Keratinocyte (primary cell): ENCODE measurements at regions not wholly inside any gene's neighbourhood (a gene's known extent, or its start where the extent isn't known, plus 50 kb on each side); places are given as distances from the start of the nearest gene placed in this dataset.

Experiments used
- DNase-seq: peaks from one replicate; pipeline ENCODE4 v3.0.0-alpha.2; 2011; ENCODE audit warnings: low read depth, missing footprints, low spot score
- FAIRE-seq: peaks from 2 replicates; lab custom pipeline; 2011; peaks lifted over from hg19 to GRCh38; lab: Jason Lieb, UNC
- H2AFZ ChIP-seq: 2 replicates; pipeline ENCODE4 v1.6.0; 2012; ENCODE audit warnings: low read length, control low read depth, inconsistent platforms; ENCODE audit not compliant: control insufficient read depth
- H3K27ac ChIP-seq: 2 replicates; pipeline ENCODE4 v1.5.1; 2011; ENCODE audit warnings: low read length; ENCODE audit not compliant: control insufficient read depth, insufficient read depth
- H3K27me3 ChIP-seq: 3 replicates; pipeline ENCODE4 v1.6.0; 2011; ENCODE audit warnings: low read length; ENCODE audit not compliant: control insufficient read depth, insufficient read depth; ENCODE audit errors: extremely low read depth
- H3K36me3 ChIP-seq, 2 experiments: 2 replicates in 1 of 2; 3 replicates in 1 of 2; pipeline ENCODE4 v1.5.1; 2011; ENCODE audit warnings: low read length in 2 of 2, mild to moderate bottlenecking in 1 of 2; ENCODE audit not compliant: control insufficient read depth in 2 of 2, insufficient read depth in 2 of 2; ENCODE audit errors: extremely low read depth in 1 of 2
- H3K4me1 ChIP-seq: 3 replicates; pipeline ENCODE4 v1.5.1; 2011; ENCODE audit warnings: low read length; ENCODE audit not compliant: control insufficient read depth, insufficient read depth; ENCODE audit errors: extremely low read depth
- H3K4me2 ChIP-seq: 3 replicates; pipeline ENCODE4 v1.6.0; 2011; ENCODE audit warnings: low read depth, low read length; ENCODE audit not compliant: control insufficient read depth, insufficient read depth; ENCODE audit errors: extremely low read depth
- H3K4me3 ChIP-seq, 3 experiments: fragments of 200-600 bp in 1 of 3; sonication (generic) in 1 of 3; 2 replicates in 2 of 3; 3 replicates in 1 of 3; pipeline ENCODE4 v1.5.1; 2011 to 2016; ENCODE audit warnings: low read length in 3 of 3, mild to moderate bottlenecking in 3 of 3, control low read depth in 2 of 3, inconsistent platforms in 1 of 3, low read depth in 1 of 3, mixed read lengths in 1 of 3, mixed run types in 1 of 3, moderate library complexity in 1 of 3; ENCODE audit not compliant: control insufficient read depth in 2 of 3, insufficient read depth in 2 of 3; ENCODE audit errors: extremely low read depth in 1 of 3
- H3K79me2 ChIP-seq: 2 replicates; pipeline ENCODE4 v1.6.0; 2012; ENCODE audit warnings: low read length; ENCODE audit not compliant: control insufficient read depth, insufficient read depth
- H3K9ac ChIP-seq: 3 replicates; pipeline ENCODE4 v1.6.0; 2011; ENCODE audit warnings: low read length; ENCODE audit not compliant: control insufficient read depth, insufficient read depth; ENCODE audit errors: extremely low read depth
- H3K9me1 ChIP-seq: 3 replicates; pipeline ENCODE4 v1.6.0; 2011; ENCODE audit warnings: low read length; ENCODE audit not compliant: control insufficient read depth, insufficient read depth; ENCODE audit errors: extremely low read depth
- H3K9me3 ChIP-seq: 2 replicates; pipeline ENCODE4 v1.5.1; 2012; ENCODE audit warnings: low read depth, low read length; ENCODE audit not compliant: control insufficient read depth
- H4K20me1 ChIP-seq: 3 replicates; pipeline ENCODE4 v1.6.0; 2011; ENCODE audit warnings: low read length; ENCODE audit not compliant: control insufficient read depth, insufficient read depth; ENCODE audit errors: extremely low read depth
- EZH2 ChIP-seq: IDR thresholded peaks from one replicate; pipeline ENCODE4 v1.6.1; 2012; ENCODE audit warnings: inconsistent platforms, mild to moderate bottlenecking, low read length, moderate library complexity
- dilution Hi-C: fragments of 300-500 bp; cut with MboI; formaldehyde crosslinking; loops from one replicate; pipeline ENCODE4 v1.7.0; 2020; ENCODE audit warnings: low sequenced_read_pairs; ENCODE audit not compliant: extremely low pct_ligation_motif_present
- TF ChIP-seq, protein P1 (sequence below), 3 experiments: IDR thresholded peaks in 1 of 3; conservative IDR thresholded peaks in 1 of 3; optimal IDR thresholded peaks in 1 of 3; 2 replicates in 2 of 3; 3 replicates in 1 of 3; pipeline versions ENCODE3 to v1.5.1; 2011; ENCODE audit warnings: low read length in 3 of 3, mild to moderate bottlenecking in 3 of 3, moderate library complexity in 2 of 3, control low read depth in 1 of 3, inconsistent platforms in 1 of 3; ENCODE audit not compliant: insufficient read depth in 2 of 3; ENCODE audit errors: extremely low read depth in 1 of 3

GRCh38 chr5:91825618-91826017, 442.5 kb upstream of the ARRDC3 start:
- Histone ChIP-seq H3K9ac (no peak overlapping the region), H3K9me3 (no peaks in the 10 kb centered on the region), H3K4me2 (no peak overlapping the region), H3K27me3 (no peaks in the 10 kb centered on the region), H3K36me3 (no peaks in the 10 kb centered on the region), H3K27ac (no peak overlapping the region), H3K4me3 (no peak overlapping the region), H4K20me1 (no peaks in the 10 kb centered on the region), H3K9me1 (no peaks in the 10 kb centered on the region), H3K4me1 (no peaks in the 10 kb centered on the region), H3K79me2 (no peaks in the 10 kb centered on the region), H2AFZ (no peak overlapping the region)
- TF ChIP-seq EZH2 = no peak
- TF ChIP-seq, protein P1, sequence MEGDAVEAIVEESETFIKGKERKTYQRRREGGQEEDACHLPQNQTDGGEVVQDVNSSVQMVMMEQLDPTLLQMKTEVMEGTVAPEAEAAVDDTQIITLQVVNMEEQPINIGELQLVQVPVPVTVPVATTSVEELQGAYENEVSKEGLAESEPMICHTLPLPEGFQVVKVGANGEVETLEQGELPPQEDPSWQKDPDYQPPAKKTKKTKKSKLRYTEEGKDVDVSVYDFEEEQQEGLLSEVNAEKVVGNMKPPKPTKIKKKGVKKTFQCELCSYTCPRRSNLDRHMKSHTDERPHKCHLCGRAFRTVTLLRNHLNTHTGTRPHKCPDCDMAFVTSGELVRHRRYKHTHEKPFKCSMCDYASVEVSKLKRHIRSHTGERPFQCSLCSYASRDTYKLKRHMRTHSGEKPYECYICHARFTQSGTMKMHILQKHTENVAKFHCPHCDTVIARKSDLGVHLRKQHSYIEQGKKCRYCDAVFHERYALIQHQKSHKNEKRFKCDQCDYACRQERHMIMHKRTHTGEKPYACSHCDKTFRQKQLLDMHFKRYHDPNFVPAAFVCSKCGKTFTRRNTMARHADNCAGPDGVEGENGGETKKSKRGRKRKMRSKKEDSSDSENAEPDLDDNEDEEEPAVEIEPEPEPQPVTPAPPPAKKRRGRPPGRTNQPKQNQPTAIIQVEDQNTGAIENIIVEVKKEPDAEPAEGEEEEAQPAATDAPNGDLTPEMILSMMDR (optimal IDR thresholded peaks at IDR 0.05 in 1 of 3, IDR thresholded peaks at IDR 0.05 in 1 of 3, conservative IDR thresholded peaks at IDR 0.05 in 1 of 3; ENCODE audit: extremely low read depth in 1 of 3, insufficient read depth in 2 of 3, low read length in 3 of 3) = no peak
- dilution Hi-C loops = no loop called here
- no peak for FAIRE-seq
- DNase-seq = no peak

DNA sequence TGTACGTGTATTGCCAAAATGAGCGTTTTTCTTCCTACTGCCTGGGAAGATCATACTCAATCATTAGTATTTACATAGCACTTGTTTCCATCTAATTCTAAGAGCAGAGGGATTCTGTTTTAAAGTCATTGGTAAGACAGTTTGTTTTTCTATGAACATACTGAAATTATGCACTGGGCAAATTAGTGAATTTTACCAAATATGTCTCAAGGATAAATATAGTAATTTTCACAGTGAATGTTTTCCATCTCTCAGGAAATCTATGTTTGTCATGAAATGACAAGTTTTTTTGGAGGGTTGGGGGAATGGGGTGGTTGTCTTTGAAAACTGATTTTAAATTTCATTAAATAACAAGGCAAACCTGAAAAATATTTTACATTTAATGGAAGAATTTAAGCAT, 441.3 kb upstream of the ARRDC3 start:
- H3K27ac ChIP-seq = no peak overlapping the region
- no peak overlapping the region for H3K4me3 ChIP-seq
- no peaks in the 10 kb centered on the region for H3K36me3 ChIP-seq
- H3K9me3 ChIP-seq = no peaks in the 10 kb centered on the region
- H3K4me1 ChIP-seq = no peaks in the 10 kb centered on the region
- H3K79me2 ChIP-seq = no peaks in the 10 kb centered on the region
- FAIRE-seq (no peak), DNase-seq (no peak)
- H3K9me1 ChIP-seq = no peaks in the 10 kb centered on the region
- no peak overlapping the region for H3K9ac ChIP-seq
- TF ChIP-seq, protein P1 (optimal IDR thresholded peaks at IDR 0.05 in 1 of 3, IDR thresholded peaks at IDR 0.05 in 1 of 3, conservative IDR thresholded peaks at IDR 0.05 in 1 of 3; ENCODE audit: extremely low read depth in 1 of 3, insufficient read depth in 2 of 3, low read length in 3 of 3) = no peak
- no peak for TF ChIP-seq EZH2
- H3K4me2 ChIP-seq = no peak overlapping the region
- H3K27me3 ChIP-seq = no peaks in the 10 kb centered on the region
- no peak overlapping the region for H2AFZ ChIP-seq
- dilution Hi-C loops = no loop called here
- no peaks in the 10 kb centered on the region for H4K20me1 ChIP-seq
